Neural cell (in vitro differentiated cells): ENCODE measurements at regions not wholly inside any gene's neighbourhood (a gene's known extent, or its start where the extent isn't known, plus 50 kb on each side); places are given as distances from the start of the nearest gene placed in this dataset.

ENCODE experiments used
- CTCF ChIP-seq: fragments of 450-650 bp; IDR thresholded peaks from 2 replicates; pipeline ENCODE4 v1.5.1; 2014; ENCODE audit warnings: antibody characterized with exemption, mild to moderate bottlenecking, moderate library complexity; ENCODE audit not compliant: poor library complexity, severe bottlenecking
- POLR2AphosphoS5 ChIP-seq: IDR thresholded peaks from 2 replicates; pipeline ENCODE4 v1.6.1; 2012

GRCh38 chr9:38133595-38133994 is 64.6 kb upstream of the SHB start:
- TF ChIP-seq CTCF (no peak), POLR2AphosphoS5 (no peak)
